B cell (primary cell): ENCODE measurements at regions not wholly inside any gene's neighbourhood (a gene's known extent, or its start where the extent isn't known, plus 50 kb on each side); places are given as distances from the start of the nearest gene placed in this dataset.

Experiments
- ATAC-seq: fragments of 200-7000 bp; cut with Tn5 transposase; one replicate; pipeline ENCODE4 v1.10.0; 2021; ENCODE audit warnings: low read depth, mild to moderate bottlenecking, moderate number of reproducible peaks, moderate library complexity
- CTCF ChIA-PET: fragments of 350-600 bp; sonication (Branson Sonifier 250); formaldehyde crosslinking; loops from one replicate; lab custom pipeline; 2021; ENCODE audit warnings: antibody characterized with exemption, inconsistent platforms; lab: Charles Lee
- POLR2A ChIA-PET: fragments of 350-600 bp; sonication (Branson Sonifier 250); formaldehyde crosslinking; loops from one replicate; lab custom pipeline; 2021; ENCODE audit warnings: antibody characterized with exemption; lab: Charles Lee
- DNase-seq: peaks from one replicate; pipeline ENCODE4 v3.0.0; 2013
- H2AFZ ChIP-seq: 2 replicates; pipeline ENCODE4 v1.6.1; 2012; ENCODE audit warnings: mild to moderate bottlenecking, low read depth, low read length; ENCODE audit not compliant: insufficient read depth, poor library complexity, severe bottlenecking
- H3K27ac ChIP-seq, 2 donors: 1 replicate in 1 of 2; 2 replicates in 1 of 2; pipeline ENCODE4 v1.5.1; 2012 to 2013; ENCODE audit warnings: low read length in 2 of 2, mild to moderate bottlenecking in 2 of 2, moderate library complexity in 1 of 2
- H3K27me3 ChIP-seq, 4 experiments: fragments of 200-600 bp in 1 of 4; sonication (generic) in 1 of 4; replicated peaks in 1 of 4; 1 replicate in 2 of 4; 2 replicates in 2 of 4; pipeline versions ENCODE4 v1.6.1 to v1.7.0; 2013 to 2016; ENCODE audit warnings: low read length in 3 of 4, mild to moderate bottlenecking in 2 of 4, mixed read lengths in 1 of 4, moderate library complexity in 1 of 4; ENCODE audit not compliant: insufficient read depth in 4 of 4, control insufficient read depth in 3 of 4; ENCODE audit errors: control extremely low read depth in 1 of 4
- H3K36me3 ChIP-seq, 2 experiments: replicated peaks in 1 of 2; 1 replicate in 1 of 2; 2 replicates in 1 of 2; pipeline versions ENCODE4 v1.6.1 to v1.7.1; 2013; ENCODE audit warnings: low read length in 1 of 2; ENCODE audit not compliant: insufficient read depth in 2 of 2, control insufficient read depth in 1 of 2; ENCODE audit errors: control extremely low read depth in 1 of 2, extremely low read depth in 1 of 2
- H3K4me1 ChIP-seq, 2 donors: fragments of 200-600 bp in 1 of 2; sonication (generic) in 1 of 2; 1 replicate in 1 of 2; 2 replicates in 1 of 2; pipeline versions ENCODE4 v1.5.1 to v1.6.1; 2013 to 2017; ENCODE audit warnings: low read length in 2 of 2; ENCODE audit not compliant: control insufficient read depth in 2 of 2, insufficient read depth in 2 of 2
- H3K4me2 ChIP-seq: replicated peaks from 2 replicates; pipeline ENCODE3; 2012; ENCODE audit warnings: mild to moderate bottlenecking, low read depth, low read length; ENCODE audit not compliant: poor library complexity, severe bottlenecking
- H3K4me3 ChIP-seq, 5 experiments: fragments of 200-600 bp in 1 of 5; sonication (generic) in 1 of 5; 1 replicate in 3 of 5; 2 replicates in 2 of 5; pipeline versions ENCODE4 v1.5.1 to v1.7.0; 2011 to 2016; ENCODE audit warnings: low read length in 4 of 5, mild to moderate bottlenecking in 4 of 5, low read depth in 2 of 5, control low read depth in 1 of 5, moderate library complexity in 1 of 5; ENCODE audit not compliant: insufficient read depth in 1 of 5; ENCODE audit errors: control extremely low read depth in 1 of 5, extremely low read depth in 1 of 5
- H3K79me2 ChIP-seq: fragments of 200-600 bp; sonication (generic); one replicate; pipeline ENCODE4 v1.6.0; 2016; ENCODE audit warnings: low read length; ENCODE audit not compliant: control insufficient read depth, insufficient read depth
- H3K9ac ChIP-seq: fragments of 200-600 bp; sonication (generic); 2 replicates; pipeline ENCODE4 v1.6.1; 2017; ENCODE audit warnings: mild to moderate bottlenecking, low read length, moderate library complexity
- H3K9me3 ChIP-seq, 3 donors: one replicate each; pipeline versions ENCODE4 v1.6.1 to v1.7.1; 2013; ENCODE audit warnings: low read length in 2 of 3; ENCODE audit not compliant: control insufficient read depth in 2 of 3, insufficient read depth in 1 of 3; ENCODE audit errors: control extremely low read depth in 1 of 3
- H4K20me1 ChIP-seq: 2 replicates; pipeline ENCODE4 v1.6.0; 2012; ENCODE audit warnings: mild to moderate bottlenecking, low read length; ENCODE audit not compliant: insufficient read depth, control insufficient read depth, poor library complexity, severe bottlenecking
- H3K27ac Mint-ChIP-seq: one replicate; pipeline ENCODE4 v1.8.0; 2021; ENCODE audit warnings: mixed read lengths
- H3K27me3 Mint-ChIP-seq: one replicate; pipeline ENCODE4 v1.8.0; 2021; ENCODE audit warnings: mixed read lengths
- H3K4me1 Mint-ChIP-seq: one replicate; pipeline ENCODE4 v1.8.0; 2021; ENCODE audit warnings: mixed read lengths
- H3K4me3 Mint-ChIP-seq: one replicate; pipeline ENCODE4 v1.8.0; 2021; ENCODE audit warnings: mixed read lengths
- H3K9me3 Mint-ChIP-seq: one replicate; pipeline ENCODE4 v1.8.0; 2022; ENCODE audit warnings: mixed read lengths; ENCODE audit not compliant: insufficient read depth
- CTCF ChIP-seq: fragments of 200-600 bp; IDR thresholded peaks from one replicate; pipeline ENCODE4 v1.8.0; 2022; ENCODE audit warnings: antibody characterized with exemption, mild to moderate bottlenecking
- EZH2 ChIP-seq: IDR thresholded peaks from 2 replicates; pipeline ENCODE4 v1.6.1; 2012; ENCODE audit warnings: borderline replicate concordance, low read depth, mild to moderate bottlenecking, moderate library complexity, low read length; ENCODE audit not compliant: insufficient read depth, poor library complexity, severe bottlenecking
- WGBS: methylation state at CpG from one replicate; pipeline ENCODE4 v1.1.5; 2013; ENCODE audit warnings: missing lambda C conversion rate; ENCODE audit not compliant: insufficient coverage; 5-methylcytosine and 5-hydroxymethylcytosine counted together
- intact Hi-C: fragments of 100-400 bp; cut with micrococcal nuclease; formaldehyde crosslinking; loops from one replicate; pipeline ENCODE4 v1.10.0; 2022

- no peak overlapping the region for H3K27ac ChIP-seq
- Mint-ChIP-seq H3K27me3 (peaks cover 2% of the 10 kb centered on the region), H3K27ac (no peak overlapping the region), H3K9me3 (no peaks in the 10 kb centered on the region), H3K4me3 (no peak overlapping the region), H3K4me1 (no peaks in the 10 kb centered on the region)
- no peak for TF ChIP-seq EZH2
- TF ChIP-seq CTCF, result no peak
- DNase-seq (no peak), ATAC-seq (no peak)
- no peak overlapping the region for H2AFZ ChIP-seq
- H4K20me1 ChIP-seq, result no peaks in the 10 kb centered on the region
- ChIA-PET CTCF (no interaction called here), POLR2A (no interaction called here)
- H3K9me3 ChIP-seq, result no peaks in the 10 kb centered on the region
- no peaks in the 10 kb centered on the region for H3K36me3 ChIP-seq
- WGBS, result no CpG with 5 or more reads among the region's 1 CpG
- H3K79me2 ChIP-seq, result no peaks in the 10 kb centered on the region
- H3K9ac ChIP-seq, result no peak overlapping the region
- no peak overlapping the region for H3K4me2 ChIP-seq
- H3K27me3 ChIP-seq, result no peaks in the 10 kb centered on the region
- no peak overlapping the region for H3K4me3 ChIP-seq
- H3K4me1 ChIP-seq, result no peaks in the 10 kb centered on the region
- intact Hi-C loops, result no loop called here
Measured at GRCh38 chr1:90474731-90475130, 242.4 kb downstream of the BARHL2 start.

GRCh38 chr1:90474158-90474557 is 242.9 kb downstream of the BARHL2 start:
- CTCF ChIA-PET, result no interaction called here
- Histone ChIP-seq H3K4me2 (no peak overlapping the region), H3K9ac (no peak overlapping the region), H2AFZ (no peak overlapping the region), H3K79me2 (no peaks in the 10 kb centered on the region), H3K27ac (no peak overlapping the region), H3K4me3 (no peak overlapping the region), H3K36me3 (no peaks in the 10 kb centered on the region), H3K4me1 (no peaks in the 10 kb centered on the region), H4K20me1 (no peaks in the 10 kb centered on the region), H3K27me3 (no peaks in the 10 kb centered on the region), H3K9me3 (no peaks in the 10 kb centered on the region)
- no peak for TF ChIP-seq EZH2
- no peak for TF ChIP-seq CTCF
- POLR2A ChIA-PET, result no interaction called here
- WGBS, result no CpG with 5 or more reads among the region's 2 CpGs
- H3K4me1 Mint-ChIP-seq, result no peaks in the 10 kb centered on the region
- H3K27ac Mint-ChIP-seq, result no peak overlapping the region
- DNase-seq (no peak), ATAC-seq (no peak)
- intact Hi-C loops, result no loop called here
- H3K27me3 Mint-ChIP-seq, result peaks cover 2% of the 10 kb centered on the region
- H3K9me3 Mint-ChIP-seq, result no peaks in the 10 kb centered on the region
- H3K4me3 Mint-ChIP-seq, result no peak overlapping the region
